Mammary epithelial cell (primary cell): ENCODE measurements at regions not wholly inside any gene's neighbourhood (a gene's known extent, or its start where the extent isn't known, plus 50 kb on each side); places are given as distances from the start of the nearest gene placed in this dataset.

Source experiments
- CTCF ChIP-seq, 2 donors: IDR thresholded peaks in 1 of 2; conservative IDR thresholded peaks in 1 of 2; 2 replicates each; pipeline ENCODE4 v1.5.1; 2011 to 2012; ENCODE audit warnings: inconsistent platforms in 2 of 2, low read length in 2 of 2, mild to moderate bottlenecking in 2 of 2, control low read depth in 1 of 2, low read depth in 1 of 2; ENCODE audit not compliant: insufficient read depth in 1 of 2; ENCODE audit errors: extremely low read depth in 1 of 2
- EZH2 ChIP-seq: IDR thresholded peaks from 2 replicates; pipeline ENCODE4 v1.6.1; 2012; ENCODE audit warnings: low read length, inconsistent platforms, borderline replicate concordance

GRCh38 chr9:20119566-20119965, 330.7 kb upstream of the SLC24A2 start:
- TF ChIP-seq CTCF (conservative IDR thresholded peaks at IDR 0.05 in 1 of 2, IDR thresholded peaks at IDR 0.05 in 1 of 2; ENCODE audit: extremely low read depth in 1 of 2, insufficient read depth in 1 of 2, low read depth in 1 of 2, low read length in 2 of 2) (no peak), EZH2 (no peak)
